GF-D8 (cell line): ENCODE measurements at regions not wholly inside any gene's neighbourhood (a gene's known extent, or its start where the extent isn't known, plus 50 kb on each side); places are given as distances from the start of the nearest gene placed in this dataset.

Experiments used
- DNase-seq: peaks from one replicate; lab custom pipeline; 2025; lab: John Stamatoyannopoulos, UW

- no peak for DNase-seq
Measured at GRCh38 chr10:31606841-31607240, 287.8 kb downstream of the ZEB1 start.

GRCh38 chr10:31605861-31606525 lies 287.0 kb downstream of the ZEB1 start:
- no peak for DNase-seq

GRCh38 chr10:31605426-31605825 lies 286.4 kb downstream of the ZEB1 start:
- DNase-seq, result no peak

- no peak for DNase-seq
Measured at GRCh38 chr10:31604646-31605170, 285.7 kb downstream of the ZEB1 start.

- no peak for DNase-seq
Measured at GRCh38 chr10:31604096-31604495, 285.1 kb downstream of the ZEB1 start.

GRCh38 chr10:31603235-31604087 lies 284.4 kb downstream of the ZEB1 start:
- no peak for DNase-seq

GRCh38 chr10:31602541-31603234 lies 283.7 kb downstream of the ZEB1 start:
- DNase-seq, result no peak

GRCh38 chr10:31601136-31601535 lies 282.1 kb downstream of the ZEB1 start:
- DNase-seq, result no peak

GRCh38 chr10:31599626-31600504 lies 280.8 kb downstream of the ZEB1 start:
- DNase-seq, result no peak

- no peak for DNase-seq
Measured at GRCh38 chr10:31596765-31597164, 277.7 kb downstream of the ZEB1 start.

GRCh38 chr10:31595992-31596391 lies 277.0 kb downstream of the ZEB1 start:
- no peak for DNase-seq

- DNase-seq, result no peak
Measured at GRCh38 chr10:31594347-31594873, 275.4 kb downstream of the ZEB1 start.

GRCh38 chr10:31593124-31593523 lies 274.1 kb downstream of the ZEB1 start:
- no peak for DNase-seq

- DNase-seq, result no peak
Measured at GRCh38 chr10:31591569-31591968, 272.6 kb downstream of the ZEB1 start.

GRCh38 chr10:31590023-31590800 lies 271.2 kb downstream of the ZEB1 start:
- DNase-seq, result no peak

- DNase-seq, result no peak
Measured at GRCh38 chr10:31587691-31588090, 268.7 kb downstream of the ZEB1 start.

GRCh38 chr10:31586723-31587638 lies 268.0 kb downstream of the ZEB1 start:
- no peak for DNase-seq

GRCh38 chr10:31584876-31585275 lies 265.9 kb downstream of the ZEB1 start:
- no peak for DNase-seq

- DNase-seq, result no peak
Measured at GRCh38 chr10:31584098-31584631, 265.1 kb downstream of the ZEB1 start.
